ENCODE measurements at regions not wholly inside any gene's neighbourhood (a gene's known extent, or its start where the extent isn't known, plus 50 kb on each side); places are given as distances from the start of the nearest gene placed in this dataset.

- DNase-seq, result no peak
- TF ChIP-seq, protein P1, sequence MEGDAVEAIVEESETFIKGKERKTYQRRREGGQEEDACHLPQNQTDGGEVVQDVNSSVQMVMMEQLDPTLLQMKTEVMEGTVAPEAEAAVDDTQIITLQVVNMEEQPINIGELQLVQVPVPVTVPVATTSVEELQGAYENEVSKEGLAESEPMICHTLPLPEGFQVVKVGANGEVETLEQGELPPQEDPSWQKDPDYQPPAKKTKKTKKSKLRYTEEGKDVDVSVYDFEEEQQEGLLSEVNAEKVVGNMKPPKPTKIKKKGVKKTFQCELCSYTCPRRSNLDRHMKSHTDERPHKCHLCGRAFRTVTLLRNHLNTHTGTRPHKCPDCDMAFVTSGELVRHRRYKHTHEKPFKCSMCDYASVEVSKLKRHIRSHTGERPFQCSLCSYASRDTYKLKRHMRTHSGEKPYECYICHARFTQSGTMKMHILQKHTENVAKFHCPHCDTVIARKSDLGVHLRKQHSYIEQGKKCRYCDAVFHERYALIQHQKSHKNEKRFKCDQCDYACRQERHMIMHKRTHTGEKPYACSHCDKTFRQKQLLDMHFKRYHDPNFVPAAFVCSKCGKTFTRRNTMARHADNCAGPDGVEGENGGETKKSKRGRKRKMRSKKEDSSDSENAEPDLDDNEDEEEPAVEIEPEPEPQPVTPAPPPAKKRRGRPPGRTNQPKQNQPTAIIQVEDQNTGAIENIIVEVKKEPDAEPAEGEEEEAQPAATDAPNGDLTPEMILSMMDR (IDR thresholded peaks at IDR 0.05), result no peak
- no peak for TF ChIP-seq POLR2A (IDR thresholded peaks at IDR 0.05)
- no peak for ATAC-seq
- Histone ChIP-seq H3K27ac (no peak overlapping the region), H3K4me3 (no peak overlapping the region), H3K9me3 (no peaks in the 10 kb centered on the region), H3K27me3 (no peaks in the 10 kb centered on the region), H3K36me3 (replicated peaks in 1 of 2; ENCODE audit: insufficient read depth in 1 of 2, low read depth in 2 of 2) (no peaks in the 10 kb centered on the region), H3K4me1 (no peaks in the 10 kb centered on the region)
- WGBS, 2 donors, result 25 to 33% methylated on average over 2 of the region's 2 CpGs
- intact Hi-C loops (cut with DNase I), result no loop called here
These were observed 715.0 kb upstream of the ADAMTS5 start for GRCh38 chr21:27681841-27682240.

- intact Hi-C loops (cut with DNase I), result no loop called here
- no peak overlapping the region for H3K4me3 ChIP-seq
- no peak for TF ChIP-seq POLR2A (IDR thresholded peaks at IDR 0.05)
- TF ChIP-seq, protein P1 (IDR thresholded peaks at IDR 0.05), result no peak
- ATAC-seq (no peak), DNase-seq (no peak)
- no peaks in the 10 kb centered on the region for H3K9me3 ChIP-seq
- no peaks in the 10 kb centered on the region for H3K4me1 ChIP-seq
- H3K27me3 ChIP-seq, result no peaks in the 10 kb centered on the region
- no peaks in the 10 kb centered on the region for H3K36me3 ChIP-seq (replicated peaks in 1 of 2; ENCODE audit: insufficient read depth in 1 of 2, low read depth in 2 of 2)
- H3K27ac ChIP-seq, result no peak overlapping the region
These were observed 714.1 kb upstream of the ADAMTS5 start for GRCh38 chr21:27681038-27681437.

DNA sequence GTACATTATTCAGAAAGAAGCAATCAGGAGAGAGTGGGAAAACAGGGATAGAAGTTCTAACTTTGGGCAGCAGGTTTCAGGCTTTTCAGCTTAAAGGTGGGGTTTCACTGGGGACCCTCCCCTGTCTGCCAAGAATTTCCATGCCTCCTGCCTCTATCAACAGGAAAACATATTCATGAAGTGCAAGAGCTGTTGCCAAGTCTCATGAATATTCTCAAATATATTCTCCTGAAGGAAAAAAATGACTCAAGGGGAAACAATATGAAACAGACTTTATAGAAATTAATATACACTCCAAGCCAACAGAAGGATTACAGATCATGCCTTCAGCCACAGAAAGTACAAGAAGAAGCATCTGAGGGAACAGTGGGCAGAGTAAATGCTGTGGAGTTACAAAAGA, 713.3 kb upstream of the ADAMTS5 start:
- intact Hi-C loops (cut with DNase I), result no loop called here
- no peak overlapping the region for H3K4me3 ChIP-seq
- ATAC-seq (no peak), DNase-seq (no peak)
- no peaks in the 10 kb centered on the region for H3K9me3 ChIP-seq
- no peak for TF ChIP-seq POLR2A (IDR thresholded peaks at IDR 0.05)
- TF ChIP-seq, protein P1 (IDR thresholded peaks at IDR 0.05), result no peak
- no peaks in the 10 kb centered on the region for H3K4me1 ChIP-seq
- no peaks in the 10 kb centered on the region for H3K27me3 ChIP-seq
- no peaks in the 10 kb centered on the region for H3K36me3 ChIP-seq (replicated peaks in 1 of 2; ENCODE audit: insufficient read depth in 1 of 2, low read depth in 2 of 2)
- no peak overlapping the region for H3K27ac ChIP-seq

DNA sequence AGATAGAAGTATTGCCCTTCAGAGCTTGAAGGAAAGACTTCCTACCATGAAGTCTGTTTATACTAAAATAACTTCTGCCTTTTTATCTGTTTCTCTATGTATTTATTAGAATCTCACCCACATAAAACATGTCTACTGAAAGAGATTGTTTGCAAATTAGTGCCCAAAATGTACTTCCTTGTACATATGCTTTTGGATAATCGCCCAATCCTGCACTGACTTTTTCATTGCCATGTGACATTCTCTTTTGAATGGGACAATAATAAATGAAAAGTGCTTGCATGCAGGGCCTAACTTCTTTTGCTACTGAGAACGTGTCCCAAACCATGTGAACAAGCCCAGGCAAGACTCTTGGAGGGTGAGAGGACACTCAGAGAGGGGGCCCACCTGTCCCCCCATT, 711.6 kb upstream of the ADAMTS5 start:
- Histone ChIP-seq H3K27ac (no peak overlapping the region), H3K9me3 (no peaks in the 10 kb centered on the region), H3K36me3 (replicated peaks in 1 of 2; ENCODE audit: insufficient read depth in 1 of 2, low read depth in 2 of 2) (no peaks in the 10 kb centered on the region), H3K4me3 (no peak overlapping the region), H3K27me3 (no peaks in the 10 kb centered on the region), H3K4me1 (no peaks in the 10 kb centered on the region)
- ATAC-seq (no peak), DNase-seq (no peak)
- intact Hi-C loops (cut with DNase I), result no loop called here
- TF ChIP-seq POLR2A (IDR thresholded peaks at IDR 0.05), result no peak
- TF ChIP-seq, protein P1 (IDR thresholded peaks at IDR 0.05), result no peak
- 68 to 82% methylated on average over 2 of the region's 2 CpGs for WGBS, 2 donors

DNA sequence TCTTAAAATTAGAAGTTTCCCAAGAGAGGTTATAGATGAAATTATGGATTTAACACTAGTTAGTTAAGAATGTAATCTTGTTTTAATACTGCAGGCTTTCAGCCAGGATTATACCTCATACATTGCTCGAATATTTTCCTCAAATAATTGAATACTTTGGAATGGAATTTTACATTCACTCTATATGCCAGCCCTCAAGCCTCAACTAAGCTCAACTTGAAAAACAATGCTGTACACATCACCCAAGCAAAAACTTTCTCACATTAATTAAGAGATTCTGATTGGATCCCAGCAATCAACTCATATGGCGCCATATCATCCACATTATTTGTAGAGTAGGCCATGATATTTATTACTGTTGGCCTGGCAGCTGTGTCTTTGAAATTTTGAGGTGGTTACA, 710.7 kb upstream of the ADAMTS5 start:
- ATAC-seq (no peak), DNase-seq (no peak)
- 50 to 51% methylated on average over 2 of the region's 2 CpGs for WGBS, 2 donors
- intact Hi-C loops (cut with DNase I), result no loop called here
- H3K27me3 ChIP-seq, result no peaks in the 10 kb centered on the region
- H3K27ac ChIP-seq, result no peak overlapping the region
- no peaks in the 10 kb centered on the region for H3K9me3 ChIP-seq
- H3K36me3 ChIP-seq (replicated peaks in 1 of 2; ENCODE audit: insufficient read depth in 1 of 2, low read depth in 2 of 2), result no peaks in the 10 kb centered on the region
- H3K4me3 ChIP-seq, result no peak overlapping the region
- no peak for TF ChIP-seq POLR2A (IDR thresholded peaks at IDR 0.05)
- TF ChIP-seq, protein P1 (IDR thresholded peaks at IDR 0.05), result no peak
- H3K4me1 ChIP-seq, result no peaks in the 10 kb centered on the region
